Panc1 (cell line): ENCODE measurements at regions not wholly inside any gene's neighbourhood (a gene's known extent, or its start where the extent isn't known, plus 50 kb on each side); places are given as distances from the start of the nearest gene placed in this dataset.

ENCODE experiments used
- ATAC-seq: fragments of 200-7000 bp; cut with Tn5 transposase; 2 replicates; pipeline ENCODE4 v1.9.1; 2020; ENCODE audit warnings: mild to moderate bottlenecking, moderate library complexity
- BruUV-seq: library from RNA; stranded (reverse); fragments of 400-500 nt; replicated peaks from 2 replicates; lab custom pipeline; 2021; lab: Mats Ljungman, UMichigan
- CTCF ChIA-PET: fragments of 300-600 bp; sonication (Branson Sonifier 250); formaldehyde crosslinking; loops from one replicate; lab custom pipeline; 2022; ENCODE audit warnings: antibody characterized with exemption; lab: Charles Lee
- POLR2A ChIA-PET: fragments of 300-600 bp; sonication (Branson Sonifier 250); formaldehyde crosslinking; loops from one replicate; lab custom pipeline; 2022; ENCODE audit warnings: antibody characterized with exemption; lab: Charles Lee
- DNase-seq: peaks from one replicate; pipeline ENCODE4 v3.0.0-alpha.2; 2010; ENCODE audit warnings: low read depth, low spot score
- H3K27ac ChIP-seq: 2 replicates; pipeline ENCODE4 v1.5.1; 2011; ENCODE audit warnings: mild to moderate bottlenecking, low read length, inconsistent platforms
- H3K27me3 ChIP-seq: fragments of 200-500 bp; sonication (Bioruptor generic); 2 replicates; pipeline ENCODE4 v1.6.0; 2014; ENCODE audit warnings: low read length, inconsistent platforms; ENCODE audit not compliant: control insufficient read depth, insufficient read depth
- H3K36me3 ChIP-seq: fragments of 200-500 bp; sonication (Bioruptor generic); 2 replicates; pipeline ENCODE4 v1.5.1; 2014; ENCODE audit warnings: inconsistent platforms, mild to moderate bottlenecking, low read length, moderate library complexity; ENCODE audit not compliant: control insufficient read depth, insufficient read depth
- H3K4me1 ChIP-seq: 2 replicates; pipeline ENCODE4 v1.5.1; 2011; ENCODE audit warnings: inconsistent platforms, mild to moderate bottlenecking, low read length, moderate library complexity; ENCODE audit not compliant: control insufficient read depth, insufficient read depth
- H3K4me3 ChIP-seq, 2 experiments: 2 replicates each; pipeline ENCODE4 v1.5.1; 2011 to 2012; ENCODE audit warnings: low read depth in 2 of 2, low read length in 2 of 2, mild to moderate bottlenecking in 2 of 2, inconsistent platforms in 1 of 2, moderate library complexity in 1 of 2
- H3K9me3 ChIP-seq: fragments of 200-500 bp; sonication (Bioruptor generic); 2 replicates; pipeline ENCODE4 v1.5.1; 2014; ENCODE audit warnings: low read depth, mild to moderate bottlenecking, inconsistent platforms, low read length, moderate library complexity; ENCODE audit not compliant: control insufficient read depth, insufficient read depth
- CTCF ChIP-seq: fragments of 450-650 bp; IDR thresholded peaks from 2 replicates; pipeline ENCODE4 v1.5.1; 2017; ENCODE audit warnings: mild to moderate bottlenecking
- POLR2AphosphoS5 ChIP-seq: IDR thresholded peaks from 2 replicates; pipeline ENCODE4 v1.6.1; 2012; ENCODE audit warnings: mild to moderate bottlenecking, low read depth, low read length, moderate library complexity
- REST ChIP-seq, 2 experiments: IDR thresholded peaks; 2 replicates each; pipeline ENCODE4 v1.6.1; 2011 to 2012; ENCODE audit warnings: low read depth in 2 of 2, control low read depth in 1 of 2, low read length in 1 of 2, mild to moderate bottlenecking in 1 of 2, moderate library complexity in 1 of 2; ENCODE audit not compliant: insufficient read depth in 1 of 2
- SIN3A ChIP-seq: IDR thresholded peaks from 2 replicates; pipeline ENCODE4 v1.6.1; 2012; ENCODE audit warnings: low read depth, mild to moderate bottlenecking, low read length, moderate library complexity, borderline replicate concordance; ENCODE audit not compliant: insufficient read depth
- TCF7L2 ChIP-seq: IDR thresholded peaks from 2 replicates; pipeline ENCODE4 v1.6.1; 2011; ENCODE audit warnings: mild to moderate bottlenecking, low read depth, low read length, inconsistent platforms
- in situ Hi-C: cut with HindIII; loops from 2 replicates; pipeline ENCODE4 v1.10.0; 2016; ENCODE audit warnings: low sequenced_read_pairs, low pct_unique_long_range_greater_than_20kb
- intact Hi-C: fragments of 100-400 bp; cut with micrococcal nuclease; formaldehyde crosslinking; loops from one replicate; pipeline ENCODE4 v1.10.0; 2022; ENCODE audit not compliant: unreplicated experiment

GRCh38 chr10:2144584-2144983 is 407.3 kb upstream of the ADARB2 start:
- in situ Hi-C loops (no loop called here), intact Hi-C loops (no loop called here)
- no peaks in the 10 kb centered on the region for H3K27me3 ChIP-seq
- ATAC-seq (no peak), DNase-seq (no peak)
- BruUV-seq = no TSS peak
- TF ChIP-seq POLR2AphosphoS5 = no peak
- no peak for TF ChIP-seq TCF7L2
- TF ChIP-seq CTCF = no peak
- no peak for TF ChIP-seq REST (IDR thresholded peaks at IDR 0.05; ENCODE audit: insufficient read depth in 1 of 2, low read depth in 2 of 2, low read length in 1 of 2)
- TF ChIP-seq SIN3A = no peak
- no peaks in the 10 kb centered on the region for H3K4me1 ChIP-seq
- ChIA-PET POLR2A (no interaction called here), CTCF (no interaction called here)
- no peaks in the 10 kb centered on the region for H3K36me3 ChIP-seq
- H3K4me3 ChIP-seq = no peak overlapping the region
- no peak overlapping the region for H3K27ac ChIP-seq
- H3K9me3 ChIP-seq = no peaks in the 10 kb centered on the region

GRCh38 chr10:2143213-2143835 is 406.0 kb upstream of the ADARB2 start:
- intact Hi-C loops (no loop called here), in situ Hi-C loops (no loop called here)
- H3K36me3 ChIP-seq = no peaks in the 10 kb centered on the region
- POLR2A ChIA-PET = no interaction called here
- BruUV-seq = no TSS peak
- no peak for ATAC-seq
- DNase-seq = no peak
- H3K27ac ChIP-seq = no peak overlapping the region
- TF ChIP-seq SIN3A (no peak), TCF7L2 (no peak), REST (IDR thresholded peaks at IDR 0.05; ENCODE audit: insufficient read depth in 1 of 2, low read depth in 2 of 2, low read length in 1 of 2) (no peak), CTCF (no peak), POLR2AphosphoS5 (no peak)
- CTCF ChIA-PET = no interaction called here
- no peaks in the 10 kb centered on the region for H3K4me1 ChIP-seq
- H3K9me3 ChIP-seq = no peaks in the 10 kb centered on the region
- no peaks in the 10 kb centered on the region for H3K27me3 ChIP-seq
- no peak overlapping the region for H3K4me3 ChIP-seq
